ENCODE measurements at regions not wholly inside any gene's neighbourhood (a gene's known extent, or its start where the extent isn't known, plus 50 kb on each side); places are given as distances from the start of the nearest gene placed in this dataset.

- TF ChIP-seq CTCF (IDR thresholded peaks at IDR 0.05; ENCODE audit: low read depth, low read length) (no peak), EZH2phosphoT487 (IDR thresholded peaks at IDR 0.05; ENCODE audit: low read depth) (no peak)
These were observed 103.4 kb downstream of the ARRDC4 start for GRCh38 chr15:98063871-98064270.

Measured in OCI-LY3 (cell line).